Neural cell (in vitro differentiated cells): ENCODE measurements at regions not wholly inside any gene's neighbourhood (a gene's known extent, or its start where the extent isn't known, plus 50 kb on each side); places are given as distances from the start of the nearest gene placed in this dataset.

Source experiments
- H2AFZ ChIP-seq: fragments of 200-600, 300-800 bp; sonication (generic), shearing (Covaris generic); 2 replicates; pipeline ENCODE4 v1.6.0; 2014; ENCODE audit warnings: low read depth, mild to moderate bottlenecking, antibody characterized with exemption, low read length, moderate library complexity
- H3F3A ChIP-seq: fragments of 200-600 bp; shearing (Covaris generic); 2 replicates; pipeline ENCODE4 v1.6.1; 2016; ENCODE audit warnings: mild to moderate bottlenecking, moderate library complexity, mixed read lengths, antibody characterized with exemption, low read length; ENCODE audit not compliant: insufficient read depth, poor library complexity, severe bottlenecking
- H3K27ac ChIP-seq: fragments of 200-600, 300-800 bp; sonication (generic), shearing (Covaris generic); 2 replicates; pipeline ENCODE4 v1.5.1; 2014; ENCODE audit warnings: mild to moderate bottlenecking, low read length, moderate library complexity
- H3K27me3 ChIP-seq: fragments of 300-800, 200-600 bp; sonication (generic), shearing (Covaris generic); 2 replicates; pipeline ENCODE4 v1.6.0; 2014; ENCODE audit warnings: mild to moderate bottlenecking, low read depth, low read length, moderate library complexity; ENCODE audit not compliant: insufficient read depth
- H3K36me3 ChIP-seq: fragments of 300-800, 200-600 bp; sonication (generic), shearing (Covaris generic); 2 replicates; pipeline ENCODE4 v1.5.1; 2014; ENCODE audit warnings: mild to moderate bottlenecking, antibody characterized with exemption, low read length, moderate library complexity; ENCODE audit not compliant: insufficient read depth
- H3K4me2 ChIP-seq: fragments of 300-800, 200-600 bp; sonication (generic), shearing (Covaris generic); 2 replicates; pipeline ENCODE4 v1.6.0; 2014; ENCODE audit warnings: mild to moderate bottlenecking, low read length
- H3K4me3 ChIP-seq: fragments of 300-800, 200-600 bp; sonication (generic), shearing (Covaris generic); 2 replicates; pipeline ENCODE4 v1.5.1; 2014; ENCODE audit warnings: mild to moderate bottlenecking, low read length, moderate library complexity
- H3K79me2 ChIP-seq: fragments of 200-600 bp; shearing (Covaris generic); replicated peaks from 2 replicates; pipeline ENCODE4 v1.6.0; 2014; ENCODE audit warnings: mild to moderate bottlenecking, low read length, moderate library complexity; ENCODE audit not compliant: insufficient read depth
- H3K9ac ChIP-seq: fragments of 300-800, 200-600 bp; sonication (generic), shearing (Covaris generic); 2 replicates; pipeline ENCODE4 v1.6.1; 2016; ENCODE audit warnings: mild to moderate bottlenecking, low read length, mixed read lengths
- H3K9me2 ChIP-seq: fragments of 200-600 bp; shearing (Covaris generic); 2 replicates; pipeline ENCODE4 v1.6.1; 2016; ENCODE audit warnings: mild to moderate bottlenecking, low read length, mixed read lengths; ENCODE audit not compliant: insufficient read depth
- H3K9me3 ChIP-seq: fragments of 200-600, 300-800 bp; sonication (generic), shearing (Covaris generic); 2 replicates; pipeline ENCODE4 v1.6.1; 2016; ENCODE audit warnings: mild to moderate bottlenecking, mixed run types, low read length, moderate library complexity, mixed read lengths
- H4K20me1 ChIP-seq: fragments of 200-600 bp; shearing (Covaris generic); 2 replicates; pipeline ENCODE4 v1.6.1; 2016; ENCODE audit warnings: mild to moderate bottlenecking, mixed run types; ENCODE audit not compliant: insufficient read depth
- CTCF ChIP-seq: fragments of 450-650 bp; IDR thresholded peaks from 2 replicates; pipeline ENCODE4 v1.5.1; 2014; ENCODE audit warnings: antibody characterized with exemption, mild to moderate bottlenecking, moderate library complexity; ENCODE audit not compliant: poor library complexity, severe bottlenecking
- EP300 ChIP-seq: fragments of 450-650 bp; conservative IDR thresholded peaks from 2 replicates; pipeline ENCODE4 v1.6.1; 2014; ENCODE audit warnings: antibody characterized with exemption, mild to moderate bottlenecking, moderate library complexity; ENCODE audit not compliant: poor library complexity, severe bottlenecking
- EZH2 ChIP-seq: fragments of 200-600, 300-800 bp; shearing (Covaris generic), sonication (generic); IDR thresholded peaks from 2 replicates; pipeline ENCODE4 v1.6.1; 2014; ENCODE audit warnings: antibody characterized with exemption, low read length, borderline replicate concordance, mild to moderate bottlenecking; ENCODE audit not compliant: insufficient read depth, poor library complexity, severe bottlenecking
- MXI1 ChIP-seq: fragments of 450-650 bp; conservative IDR thresholded peaks from 2 replicates; pipeline ENCODE4 v1.6.1; 2014; ENCODE audit warnings: antibody characterized with exemption, mild to moderate bottlenecking; ENCODE audit not compliant: poor library complexity, severe bottlenecking
- POLR2AphosphoS5 ChIP-seq: IDR thresholded peaks from 2 replicates; pipeline ENCODE4 v1.6.1; 2012
- RAD21 ChIP-seq: fragments of 450-650 bp; conservative IDR thresholded peaks from 2 replicates; pipeline ENCODE4 v1.6.1; 2014; ENCODE audit warnings: antibody characterized with exemption, mild to moderate bottlenecking, moderate library complexity
- REST ChIP-seq: IDR thresholded peaks from 2 replicates; pipeline ENCODE4 v1.6.1; 2012; ENCODE audit warnings: borderline replicate concordance
- SMC3 ChIP-seq: fragments of 450-650 bp; conservative IDR thresholded peaks from 2 replicates; pipeline ENCODE4 v1.6.1; 2014; ENCODE audit warnings: antibody characterized with exemption, mild to moderate bottlenecking, moderate library complexity; ENCODE audit not compliant: poor library complexity
- TAF1 ChIP-seq: IDR thresholded peaks from 2 replicates; pipeline ENCODE4 v1.6.1; 2012; ENCODE audit warnings: low read depth

GRCh38 chr6:65830151-65830550, 123.1 kb upstream of the EYS start:
- no peaks in the 10 kb centered on the region for H3K9me2 ChIP-seq
- no peaks in the 10 kb centered on the region for H3K79me2 ChIP-seq
- H3K27ac ChIP-seq: no peak overlapping the region
- H3K9me3 ChIP-seq: no peaks in the 10 kb centered on the region
- TF ChIP-seq SMC3: no peak
- TF ChIP-seq POLR2AphosphoS5: no peak
- no peak for TF ChIP-seq RAD21
- TF ChIP-seq TAF1: no peak
- no peak for TF ChIP-seq CTCF
- TF ChIP-seq EZH2: no peak
- TF ChIP-seq MXI1: no peak
- no peak for TF ChIP-seq REST
- no peak for TF ChIP-seq EP300
- no peaks in the 10 kb centered on the region for H3K36me3 ChIP-seq
- no peaks in the 10 kb centered on the region for H3K27me3 ChIP-seq
- H2AFZ ChIP-seq: no peak overlapping the region
- H3K9ac ChIP-seq: no peak overlapping the region
- no peak overlapping the region for H3K4me3 ChIP-seq
- H3K4me2 ChIP-seq: no peak overlapping the region
- no peaks in the 10 kb centered on the region for H3F3A ChIP-seq
- no peaks in the 10 kb centered on the region for H4K20me1 ChIP-seq

GRCh38 chr6:65819152-65819551, 112.1 kb upstream of the EYS start:
- no peaks in the 10 kb centered on the region for H3K27me3 ChIP-seq
- H4K20me1 ChIP-seq: no peaks in the 10 kb centered on the region
- H3K36me3 ChIP-seq: no peaks in the 10 kb centered on the region
- no peak overlapping the region for H3K4me3 ChIP-seq
- no peaks in the 10 kb centered on the region for H3K9me3 ChIP-seq
- TF ChIP-seq MXI1 (no peak), RAD21 (no peak), CTCF (no peak), EP300 (no peak), POLR2AphosphoS5 (no peak), REST (no peak), EZH2 (no peak)
- H3K27ac ChIP-seq: no peak overlapping the region
- H3K9ac ChIP-seq: no peak overlapping the region
- H3F3A ChIP-seq: no peaks in the 10 kb centered on the region
- H3K9me2 ChIP-seq: no peaks in the 10 kb centered on the region
- no peak overlapping the region for H3K4me2 ChIP-seq
- no peak overlapping the region for H2AFZ ChIP-seq
- H3K79me2 ChIP-seq: no peaks in the 10 kb centered on the region
